Kidney (tissue), 13 donors: ENCODE measurements at regions not wholly inside any gene's neighbourhood (a gene's known extent, or its start where the extent isn't known, plus 50 kb on each side); places are given as distances from the start of the nearest gene placed in this dataset.
A peak's percentile ranks its signal among the peaks of the same experiment; 100 is the strongest.

Source experiments
- DNase-seq, 5 donors: peaks; one replicate each; pipeline ENCODE4 v3.0.0-alpha.2; 2013 to 2020
- FAIRE-seq: peaks from 2 replicates; lab custom pipeline; 2012; peaks lifted over from hg19 to GRCh38; lab: Jason Lieb, UNC
- H3K27ac ChIP-seq, 2 donors: one replicate each; pipeline ENCODE4 v1.7.0; 2013; ENCODE audit warnings: low read depth in 2 of 2, low read length in 2 of 2, inconsistent platforms in 1 of 2
- H3K27me3 ChIP-seq: one replicate; pipeline ENCODE4 v1.7.1; 2013; ENCODE audit warnings: low read length, inconsistent platforms; ENCODE audit not compliant: control insufficient read depth, insufficient read depth
- H3K36me3 ChIP-seq, 3 donors: one replicate each; pipeline versions ENCODE4 v1.7.0 to v1.7.1; 2013; ENCODE audit warnings: low read length in 3 of 3, control low read depth in 1 of 3, inconsistent platforms in 1 of 3; ENCODE audit not compliant: insufficient read depth in 3 of 3, control insufficient read depth in 2 of 3
- H3K4me1 ChIP-seq, 3 donors: one replicate each; pipeline versions ENCODE4 v1.7.0 to v1.7.1; 2013; ENCODE audit warnings: low read length in 3 of 3, inconsistent platforms in 1 of 3, low read depth in 1 of 3; ENCODE audit not compliant: control insufficient read depth in 2 of 3, insufficient read depth in 2 of 3
- H3K4me3 ChIP-seq, 3 donors: one replicate each; pipeline versions ENCODE4 v1.7.0 to v1.8.1; 2013; ENCODE audit warnings: low read length in 3 of 3, control low read depth in 1 of 3, inconsistent platforms in 1 of 3
- H3K9ac ChIP-seq, 3 donors: one replicate each; pipeline versions ENCODE4 v1.7.0 to v1.7.1; 2013; ENCODE audit warnings: low read length in 3 of 3, control low read depth in 1 of 3, inconsistent platforms in 1 of 3
- H3K9me3 ChIP-seq, 3 donors: one replicate each; pipeline versions ENCODE4 v1.7.0 to v1.7.1; 2013; ENCODE audit warnings: low read length in 3 of 3, control low read depth in 1 of 3, inconsistent platforms in 1 of 3; ENCODE audit not compliant: control insufficient read depth in 2 of 3, insufficient read depth in 1 of 3
- intact Hi-C: fragments of 100-400 bp; cut with DNase I; formaldehyde crosslinking; loops from one replicate; pipeline ENCODE4 v1.11.1; 2022
- TF ChIP-seq, protein P1 (sequence below): IDR thresholded peaks from 3 replicates; pipeline ENCODE4 v1.5.1; 2012; ENCODE audit warnings: mild to moderate bottlenecking, moderate library complexity, borderline replicate concordance; ENCODE audit not compliant: insufficient read depth; ENCODE audit errors: extremely low read depth
- donor health status: control.
- donor health status: control.
- donor health status: control.
- donor health status: control.
- donor health status: control.
- donor health status: DM: yes; HTN: yes; CAD: no.
- donor health status: Normal renal cell carcinoma (clear cell type).

DNA sequence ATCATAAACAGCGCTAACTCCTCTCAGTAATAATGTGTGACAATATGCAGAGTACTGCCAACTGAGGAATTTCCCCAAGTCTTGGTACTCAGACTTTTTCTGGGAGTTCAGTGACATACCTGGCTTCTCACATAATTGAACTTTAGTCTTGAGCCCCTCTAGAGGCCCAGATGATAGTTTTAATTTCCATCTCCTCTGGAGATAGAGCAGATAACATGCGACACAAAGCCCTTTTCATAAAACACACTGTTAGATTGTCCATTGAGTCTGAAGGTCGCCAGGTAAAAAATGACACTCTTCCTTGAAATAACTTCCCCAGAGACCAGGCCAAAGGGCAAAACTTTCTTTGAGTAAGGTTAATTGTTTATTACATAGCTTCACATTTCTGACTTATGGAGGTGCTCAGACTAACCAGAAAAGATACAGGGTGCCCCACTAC, 476.0 kb downstream of the RASEF start:
- intact Hi-C loops, result no loop called here
- TF ChIP-seq, protein P1, sequence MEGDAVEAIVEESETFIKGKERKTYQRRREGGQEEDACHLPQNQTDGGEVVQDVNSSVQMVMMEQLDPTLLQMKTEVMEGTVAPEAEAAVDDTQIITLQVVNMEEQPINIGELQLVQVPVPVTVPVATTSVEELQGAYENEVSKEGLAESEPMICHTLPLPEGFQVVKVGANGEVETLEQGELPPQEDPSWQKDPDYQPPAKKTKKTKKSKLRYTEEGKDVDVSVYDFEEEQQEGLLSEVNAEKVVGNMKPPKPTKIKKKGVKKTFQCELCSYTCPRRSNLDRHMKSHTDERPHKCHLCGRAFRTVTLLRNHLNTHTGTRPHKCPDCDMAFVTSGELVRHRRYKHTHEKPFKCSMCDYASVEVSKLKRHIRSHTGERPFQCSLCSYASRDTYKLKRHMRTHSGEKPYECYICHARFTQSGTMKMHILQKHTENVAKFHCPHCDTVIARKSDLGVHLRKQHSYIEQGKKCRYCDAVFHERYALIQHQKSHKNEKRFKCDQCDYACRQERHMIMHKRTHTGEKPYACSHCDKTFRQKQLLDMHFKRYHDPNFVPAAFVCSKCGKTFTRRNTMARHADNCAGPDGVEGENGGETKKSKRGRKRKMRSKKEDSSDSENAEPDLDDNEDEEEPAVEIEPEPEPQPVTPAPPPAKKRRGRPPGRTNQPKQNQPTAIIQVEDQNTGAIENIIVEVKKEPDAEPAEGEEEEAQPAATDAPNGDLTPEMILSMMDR, result no peak
- DNase-seq, result no peak
- Histone ChIP-seq H3K9me3 (no peaks in the 10 kb centered on the region), H3K36me3 (no peaks in the 10 kb centered on the region), H3K4me1 (peaks cover 0 to 2% (median 0%) of the 10 kb centered on the region in 3 donors), H3K4me3 (no peak overlapping the region), H3K9ac (no peak overlapping the region), H3K27me3 (no peaks in the 10 kb centered on the region), H3K27ac (no peak overlapping the region)
- no peak for FAIRE-seq

DNA sequence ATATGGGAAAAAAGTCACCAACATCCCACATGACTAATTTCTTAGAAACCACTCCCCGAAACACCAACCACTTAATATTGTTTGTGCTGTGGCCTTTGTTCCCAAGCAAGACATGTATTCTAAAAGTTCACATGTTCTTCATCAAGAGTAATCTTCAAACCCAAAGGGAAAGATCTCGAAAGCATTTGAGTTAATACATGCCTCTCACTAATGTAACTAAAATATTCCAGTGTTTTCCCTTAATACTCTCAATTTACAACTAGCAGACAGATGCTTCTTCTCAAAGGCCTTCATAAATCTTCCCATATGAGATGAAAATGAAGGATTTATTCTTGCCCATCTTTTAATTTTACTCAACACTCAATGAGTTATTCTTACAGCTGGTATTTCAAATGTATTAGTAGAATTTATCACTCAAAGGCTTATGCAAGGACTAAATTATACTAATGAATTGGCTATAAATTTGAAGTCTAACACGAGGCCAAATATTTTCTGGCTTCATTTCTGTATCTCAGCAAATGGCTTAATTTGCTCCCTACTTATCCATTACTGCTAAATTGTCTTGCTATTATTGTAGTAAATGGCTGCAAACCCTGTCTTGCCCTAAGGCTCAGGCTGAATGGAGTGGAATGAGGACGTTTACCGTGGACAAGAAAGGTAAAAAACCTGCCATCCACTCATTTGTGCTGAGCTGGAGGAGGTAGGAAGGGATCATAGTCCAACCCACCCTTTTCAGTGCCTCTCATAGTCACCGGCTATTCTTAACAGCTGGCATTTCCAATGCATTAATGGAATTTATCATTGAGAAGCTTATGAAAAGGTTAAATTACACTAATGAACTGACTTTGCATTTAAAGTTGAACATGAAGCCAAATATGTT, 474.4 kb downstream of the RASEF start:
- Histone ChIP-seq H3K4me1 (peaks cover 0 to 2% (median 0%) of the 10 kb centered on the region in 3 donors), H3K9me3 (no peaks in the 10 kb centered on the region), H3K27ac (no peak overlapping the region), H3K4me3 (no peak overlapping the region), H3K36me3 (no peaks in the 10 kb centered on the region), H3K9ac (no peak overlapping the region), H3K27me3 (no peaks in the 10 kb centered on the region)
- TF ChIP-seq, protein P1, result no peak
- FAIRE-seq (no peak), DNase-seq (peak in 2 of 5 donors; percentile 79 to 93)
- intact Hi-C loops, result no loop called here

DNA sequence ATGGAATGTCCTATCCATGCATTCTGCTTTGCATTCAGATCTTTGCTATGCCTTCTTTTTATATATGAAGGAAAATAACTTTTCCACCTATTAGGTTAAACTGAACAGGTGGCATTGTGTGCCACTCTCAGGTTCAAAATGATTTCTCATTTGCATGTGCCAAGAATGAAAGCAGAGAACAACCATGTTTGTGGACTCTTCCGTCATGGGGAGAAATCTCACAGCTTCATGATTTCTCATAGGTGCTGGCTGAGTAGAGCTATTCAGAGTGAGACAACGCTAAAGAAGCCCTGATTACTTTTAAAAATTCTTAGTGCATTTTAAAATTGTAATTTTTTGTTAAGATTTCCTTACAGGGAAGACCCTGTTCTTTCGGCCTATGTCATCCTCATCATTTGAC, 472.1 kb downstream of the RASEF start:
- Histone ChIP-seq H3K27ac (no peak overlapping the region), H3K9me3 (no peaks in the 10 kb centered on the region), H3K4me3 (no peak overlapping the region), H3K36me3 (no peaks in the 10 kb centered on the region), H3K9ac (no peak overlapping the region), H3K4me1 (peaks cover 0 to 2% (median 0%) of the 10 kb centered on the region in 3 donors), H3K27me3 (no peaks in the 10 kb centered on the region)
- TF ChIP-seq, protein P1, result no peak
- DNase-seq (no peak), FAIRE-seq (no peak)
- intact Hi-C loops, result no loop called here
